ENCODE measurements at regions not wholly inside any gene's neighbourhood (a gene's known extent, or its start where the extent isn't known, plus 50 kb on each side); places are given as distances from the start of the nearest gene placed in this dataset.
"Not testable (repeated sequence)": the region's sequence is repeated elsewhere in the genome, so short reads cannot be mapped to it uniquely, and the experiment has no call there.

DNA sequence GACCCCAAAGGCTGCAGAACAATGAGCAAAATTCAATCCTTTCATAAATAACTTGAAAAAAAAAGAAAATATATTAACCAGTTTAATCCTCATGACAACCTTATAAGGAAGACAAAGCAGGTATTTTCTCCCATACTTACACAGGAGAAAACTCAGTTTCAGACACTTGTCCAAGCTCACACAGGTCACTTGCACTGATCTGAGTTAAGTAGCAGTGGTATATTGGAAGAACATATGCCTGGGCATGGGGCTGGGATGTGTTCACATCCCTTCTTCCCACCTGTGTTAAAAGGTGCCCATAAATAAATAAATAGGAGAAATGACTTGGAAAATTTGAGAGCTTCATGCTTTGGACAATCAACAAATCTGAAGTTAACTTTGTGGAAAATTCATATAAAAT, 63.5 kb upstream of the SELENOP start:
- no peak for TF ChIP-seq ZNF274 (IDR thresholded peaks at IDR 0.05; ENCODE audit: low read depth, low read length)
- no peak overlapping the region for H3K4me3 ChIP-seq (ENCODE audit: low read length)

DNA sequence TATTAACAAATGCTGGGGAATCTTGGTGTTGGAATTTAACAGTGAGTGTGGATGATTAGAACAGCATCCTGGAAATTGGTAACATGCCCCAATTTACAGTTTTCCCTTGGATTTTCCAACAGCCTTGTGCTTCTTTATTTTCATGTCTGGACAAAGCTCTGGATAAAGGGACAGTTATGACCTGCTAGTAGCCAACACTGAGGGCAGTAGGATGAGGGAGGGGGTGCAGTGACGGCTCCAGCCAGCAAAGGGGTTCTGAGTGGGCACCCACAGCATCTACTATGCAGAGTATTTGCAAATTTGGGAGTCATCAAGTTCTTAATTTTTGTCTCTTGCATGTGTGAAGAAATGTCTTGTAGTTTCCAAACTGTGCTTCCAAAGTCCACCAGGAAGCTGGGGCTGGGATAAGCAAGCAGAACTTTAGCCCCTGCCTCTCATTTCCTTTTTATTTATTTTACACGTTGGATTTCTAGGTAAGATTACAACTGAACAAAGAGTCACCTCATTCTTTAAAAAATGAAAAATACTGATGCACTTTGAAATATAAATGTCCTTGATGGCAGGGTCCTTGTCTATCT, 63.0 kb upstream of the SELENOP start:
- H3K4me3 ChIP-seq (ENCODE audit: low read length) = no peak overlapping the region
- no peak for TF ChIP-seq ZNF274 (IDR thresholded peaks at IDR 0.05; ENCODE audit: low read depth, low read length)

DNA sequence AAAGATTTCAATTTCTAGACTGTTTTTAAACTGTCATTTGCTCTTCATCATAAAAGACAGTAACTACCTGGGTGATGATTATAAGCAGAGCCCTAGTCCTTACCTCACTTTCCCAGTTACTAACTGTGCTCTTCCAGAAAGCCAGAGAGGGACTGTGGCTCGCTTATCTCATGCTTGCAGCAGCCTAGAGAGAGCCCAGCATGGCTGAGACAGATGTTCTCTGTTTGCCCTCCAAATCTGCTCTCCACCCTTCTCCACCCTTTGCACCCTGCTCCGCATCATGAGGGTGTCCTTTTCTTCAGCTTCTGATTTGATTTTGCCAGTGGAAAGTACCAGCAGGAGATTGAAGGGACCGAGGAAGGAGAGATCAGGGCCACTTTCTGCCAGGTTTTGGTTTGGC, 61.2 kb upstream of the SELENOP start:
- TF ChIP-seq ZNF274 (IDR thresholded peaks at IDR 0.05; ENCODE audit: low read depth, low read length) = no peak
- no peak overlapping the region for H3K4me3 ChIP-seq (ENCODE audit: low read length)

DNA sequence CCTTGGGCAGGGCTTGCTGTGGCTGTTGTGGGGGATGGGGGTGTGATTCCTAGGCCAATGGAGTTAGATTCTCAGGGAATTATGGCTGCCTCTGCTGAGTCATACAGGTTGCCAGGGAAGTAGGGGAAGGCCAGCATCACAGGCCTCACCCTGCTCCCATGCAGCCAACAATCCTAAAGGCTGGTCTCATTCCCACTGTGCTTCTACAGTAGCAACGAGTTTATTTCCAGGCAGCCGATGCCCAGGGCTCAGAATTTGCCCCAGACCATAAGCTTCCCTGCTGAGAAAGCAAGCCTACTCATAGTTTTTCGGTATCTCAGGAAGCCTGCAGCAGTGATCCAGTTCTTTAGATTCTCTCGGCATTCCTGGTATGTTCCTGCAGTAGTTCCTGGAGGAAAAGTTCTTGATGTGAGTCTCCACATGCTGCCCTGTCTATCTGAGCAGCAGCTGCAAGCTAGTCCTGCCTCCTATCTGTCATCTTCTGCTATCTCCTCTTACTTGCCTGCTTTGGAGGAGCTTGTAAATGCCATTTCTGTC, 59.3 kb upstream of the SELENOP start:
- no peak for TF ChIP-seq ZNF274 (IDR thresholded peaks at IDR 0.05; ENCODE audit: low read depth, low read length)
- H3K4me3 ChIP-seq (ENCODE audit: low read length) = no peak overlapping the region

DNA sequence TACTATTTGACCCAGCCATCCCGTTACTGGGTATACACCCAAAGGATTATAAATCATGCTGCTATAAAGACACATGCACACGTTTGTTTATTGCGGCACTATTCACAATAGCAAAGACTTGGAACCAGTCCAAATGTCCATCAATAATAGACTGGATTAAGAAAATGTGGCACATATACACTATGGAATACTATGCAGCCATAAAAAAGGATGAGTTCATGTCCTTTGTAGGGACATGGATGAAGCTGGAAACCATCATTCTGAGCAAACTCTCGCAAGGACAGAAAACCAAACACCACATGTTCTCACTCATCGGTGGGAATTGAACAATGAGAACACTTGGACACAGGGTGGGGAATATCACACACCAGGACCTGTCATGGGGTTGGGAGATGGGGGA, 56.7 kb upstream of the SELENOP start:
- H3K4me3 ChIP-seq (ENCODE audit: low read length) = not testable (repeated sequence)

DNA sequence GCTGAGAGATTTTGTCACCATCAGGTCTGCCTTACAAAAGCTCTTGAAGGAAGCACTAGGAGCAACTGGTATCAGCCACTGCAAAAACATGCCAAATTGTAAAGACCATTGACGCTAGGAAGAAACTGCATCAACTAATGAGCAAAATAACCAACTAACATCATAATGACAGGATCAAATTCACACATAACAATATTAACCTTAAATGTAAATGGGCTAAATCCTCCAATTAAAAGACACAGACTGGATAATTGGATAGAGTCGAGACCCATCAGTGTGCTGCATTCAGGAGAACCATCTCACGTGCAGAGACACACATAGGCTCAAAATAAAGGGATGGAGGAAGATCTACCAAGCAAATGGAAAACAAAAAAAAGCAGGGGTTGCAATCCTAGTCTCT, 53.1 kb upstream of the SELENOP start:
- not testable (repeated sequence) for H3K4me3 ChIP-seq (ENCODE audit: low read length)

Data from GM08714 (cell line).